HG02884 (cell line): ENCODE measurements at regions not wholly inside any gene's neighbourhood (a gene's known extent, or its start where the extent isn't known, plus 50 kb on each side); places are given as distances from the start of the nearest gene placed in this dataset.

Experiments
- ATAC-seq: cut with Tn5 transposase; IDR thresholded peaks from one replicate; pipeline ENCODE4 v1.9.1; 2021; ENCODE audit warnings: mild to moderate bottlenecking, moderate library complexity; ENCODE audit not compliant: unreplicated experiment

DNA sequence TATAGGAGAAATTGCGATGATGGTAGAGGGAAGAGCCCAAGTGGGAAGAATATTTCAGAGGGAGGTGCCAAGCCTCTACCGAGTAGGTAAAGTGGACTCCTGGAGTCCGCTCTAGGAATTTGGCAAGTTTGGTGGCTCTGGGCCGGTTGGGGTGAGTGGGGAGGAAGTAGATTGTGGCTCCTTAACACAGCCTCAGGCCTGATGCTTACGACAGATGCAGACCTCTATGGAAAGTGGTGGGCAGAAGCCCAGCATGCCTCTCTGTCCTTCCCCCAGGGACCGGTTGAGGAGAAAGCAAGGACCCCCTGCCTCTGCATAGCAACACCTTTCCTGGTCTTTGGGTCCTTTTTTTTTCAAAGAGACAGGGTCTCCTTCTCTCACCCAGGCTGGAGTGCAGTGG lies 55.9 kb upstream of the SIAH1 start:
- no peak for ATAC-seq

DNA sequence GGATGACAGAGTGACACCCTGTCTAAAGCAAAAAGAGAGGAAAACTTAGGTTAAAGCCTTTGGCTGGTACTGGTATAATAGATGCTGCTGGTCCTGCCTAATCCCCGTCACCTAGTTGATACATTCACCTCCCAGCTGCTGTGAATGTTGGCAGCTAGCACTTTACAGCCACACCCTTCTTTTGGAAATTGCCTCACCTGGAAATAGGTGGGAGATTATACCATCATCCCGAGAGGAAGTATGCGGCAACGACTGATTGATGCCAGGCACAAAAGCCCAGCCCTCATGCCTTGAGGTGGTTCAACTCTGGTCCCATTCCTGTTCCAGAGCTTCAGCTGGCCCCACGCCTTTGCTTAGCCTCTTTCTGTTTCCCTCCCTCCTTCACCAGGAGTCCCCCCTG lies 53.2 kb upstream of the SIAH1 start:
- no peak for ATAC-seq

DNA sequence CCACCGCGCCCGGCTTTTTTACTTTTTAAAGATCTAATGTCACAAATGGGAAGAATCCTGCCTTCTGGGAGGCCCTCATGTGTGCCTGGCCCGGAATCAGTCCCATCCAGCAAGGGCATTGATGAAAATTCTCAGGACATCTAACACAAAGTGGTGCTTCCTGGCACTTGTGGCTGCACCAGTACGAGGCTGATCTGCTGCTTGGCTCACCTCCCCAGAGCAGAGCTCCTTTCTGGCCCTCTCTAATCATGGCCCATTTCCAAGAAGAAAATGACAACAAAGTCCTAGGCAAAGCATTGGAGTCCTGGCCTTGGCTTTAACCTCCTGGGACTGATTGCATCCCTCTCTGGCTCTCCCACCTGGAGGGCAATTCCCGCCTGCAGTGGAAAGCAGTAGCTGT lies 50.7 kb upstream of the SIAH1 start:
- no peak for ATAC-seq

DNA sequence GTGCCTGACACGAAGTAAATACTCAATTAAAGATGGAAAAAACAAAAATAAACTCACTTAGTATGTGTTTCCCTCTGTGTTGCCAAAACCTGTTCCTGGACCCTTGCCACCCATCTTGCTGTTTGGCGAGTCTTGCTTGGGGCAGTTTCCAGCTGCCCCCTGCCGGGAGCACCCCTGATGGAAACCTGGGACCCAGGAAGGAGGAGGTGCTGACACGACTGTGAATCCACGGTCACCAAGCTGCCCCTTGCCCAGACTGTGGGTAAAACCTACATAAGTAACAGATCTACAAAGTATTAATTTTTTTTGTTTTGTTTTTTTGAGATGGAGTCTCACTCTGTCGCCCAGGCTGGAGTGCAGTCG lies 50.1 kb upstream of the SIAH1 start:
- ATAC-seq, result no peak
